Endothelial cell of umbilical vein (primary cell): ENCODE measurements at regions not wholly inside any gene's neighbourhood (a gene's known extent, or its start where the extent isn't known, plus 50 kb on each side); places are given as distances from the start of the nearest gene placed in this dataset.

Source experiments
- POLR2A ChIP-seq: IDR thresholded peaks from 2 replicates; pipeline ENCODE4 v1.6.1; 2012; ENCODE audit warnings: low read depth, mild to moderate bottlenecking, control low read depth, low read length
- TF ChIP-seq, protein P1 (sequence below), 2 donors: IDR thresholded peaks; 1 replicate in 1 of 2; 2 replicates in 1 of 2; pipeline ENCODE4 v1.5.1; 2011; ENCODE audit warnings: low read length in 2 of 2, mild to moderate bottlenecking in 2 of 2, moderate library complexity in 2 of 2, control low read depth in 1 of 2, inconsistent platforms in 1 of 2, low read depth in 1 of 2; ENCODE audit not compliant: insufficient read depth in 1 of 2; ENCODE audit errors: extremely low read depth in 1 of 2

GRCh38 chr9:113728989-113729388 is 147.1 kb upstream of the ZNF618 start:
- no peak for TF ChIP-seq POLR2A
- TF ChIP-seq, protein P1, sequence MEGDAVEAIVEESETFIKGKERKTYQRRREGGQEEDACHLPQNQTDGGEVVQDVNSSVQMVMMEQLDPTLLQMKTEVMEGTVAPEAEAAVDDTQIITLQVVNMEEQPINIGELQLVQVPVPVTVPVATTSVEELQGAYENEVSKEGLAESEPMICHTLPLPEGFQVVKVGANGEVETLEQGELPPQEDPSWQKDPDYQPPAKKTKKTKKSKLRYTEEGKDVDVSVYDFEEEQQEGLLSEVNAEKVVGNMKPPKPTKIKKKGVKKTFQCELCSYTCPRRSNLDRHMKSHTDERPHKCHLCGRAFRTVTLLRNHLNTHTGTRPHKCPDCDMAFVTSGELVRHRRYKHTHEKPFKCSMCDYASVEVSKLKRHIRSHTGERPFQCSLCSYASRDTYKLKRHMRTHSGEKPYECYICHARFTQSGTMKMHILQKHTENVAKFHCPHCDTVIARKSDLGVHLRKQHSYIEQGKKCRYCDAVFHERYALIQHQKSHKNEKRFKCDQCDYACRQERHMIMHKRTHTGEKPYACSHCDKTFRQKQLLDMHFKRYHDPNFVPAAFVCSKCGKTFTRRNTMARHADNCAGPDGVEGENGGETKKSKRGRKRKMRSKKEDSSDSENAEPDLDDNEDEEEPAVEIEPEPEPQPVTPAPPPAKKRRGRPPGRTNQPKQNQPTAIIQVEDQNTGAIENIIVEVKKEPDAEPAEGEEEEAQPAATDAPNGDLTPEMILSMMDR (IDR thresholded peaks at IDR 0.05; ENCODE audit: extremely low read depth in 1 of 2, insufficient read depth in 1 of 2, low read depth in 1 of 2, low read length in 2 of 2) = no peak
